DND-41 (cell line): ENCODE measurements at regions not wholly inside any gene's neighbourhood (a gene's known extent, or its start where the extent isn't known, plus 50 kb on each side); places are given as distances from the start of the nearest gene placed in this dataset.

Experiments used
- EZH2 ChIP-seq: IDR thresholded peaks from 3 replicates; pipeline ENCODE4 v1.6.1; 2012; ENCODE audit warnings: borderline replicate concordance, low read depth, mild to moderate bottlenecking, moderate library complexity, low read length, inconsistent platforms; ENCODE audit not compliant: severe bottlenecking
- TF ChIP-seq, protein P1 (sequence below): IDR thresholded peaks from 2 replicates; pipeline ENCODE4 v1.5.1; 2012; ENCODE audit warnings: borderline replicate concordance, low read length, moderate library complexity, mild to moderate bottlenecking; ENCODE audit not compliant: poor library complexity, severe bottlenecking; ENCODE audit errors: extremely low read depth

DNA sequence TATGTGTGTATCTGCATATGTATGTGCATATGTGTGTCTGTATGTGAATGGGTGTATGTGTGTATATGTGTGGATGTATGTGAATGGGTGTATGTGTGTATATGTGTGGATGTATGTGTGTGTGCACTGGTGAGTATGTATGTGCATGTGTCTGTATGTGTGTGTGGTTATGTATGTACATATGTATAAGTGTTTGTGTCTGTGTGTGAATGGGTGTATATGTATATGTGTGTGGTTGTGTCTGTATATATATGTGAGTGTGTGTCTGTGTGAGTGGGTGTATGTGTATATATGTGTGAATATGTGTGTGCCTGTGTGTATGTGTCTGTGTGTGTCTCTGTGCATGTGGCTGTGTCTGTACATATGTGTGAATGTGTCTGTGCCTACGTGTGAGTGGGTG lies 748.4 kb upstream of the HS6ST1 start:
- TF ChIP-seq, protein P1, sequence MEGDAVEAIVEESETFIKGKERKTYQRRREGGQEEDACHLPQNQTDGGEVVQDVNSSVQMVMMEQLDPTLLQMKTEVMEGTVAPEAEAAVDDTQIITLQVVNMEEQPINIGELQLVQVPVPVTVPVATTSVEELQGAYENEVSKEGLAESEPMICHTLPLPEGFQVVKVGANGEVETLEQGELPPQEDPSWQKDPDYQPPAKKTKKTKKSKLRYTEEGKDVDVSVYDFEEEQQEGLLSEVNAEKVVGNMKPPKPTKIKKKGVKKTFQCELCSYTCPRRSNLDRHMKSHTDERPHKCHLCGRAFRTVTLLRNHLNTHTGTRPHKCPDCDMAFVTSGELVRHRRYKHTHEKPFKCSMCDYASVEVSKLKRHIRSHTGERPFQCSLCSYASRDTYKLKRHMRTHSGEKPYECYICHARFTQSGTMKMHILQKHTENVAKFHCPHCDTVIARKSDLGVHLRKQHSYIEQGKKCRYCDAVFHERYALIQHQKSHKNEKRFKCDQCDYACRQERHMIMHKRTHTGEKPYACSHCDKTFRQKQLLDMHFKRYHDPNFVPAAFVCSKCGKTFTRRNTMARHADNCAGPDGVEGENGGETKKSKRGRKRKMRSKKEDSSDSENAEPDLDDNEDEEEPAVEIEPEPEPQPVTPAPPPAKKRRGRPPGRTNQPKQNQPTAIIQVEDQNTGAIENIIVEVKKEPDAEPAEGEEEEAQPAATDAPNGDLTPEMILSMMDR, result no peak
- no peak for TF ChIP-seq EZH2
